Caco-2 (cell line): ENCODE measurements at regions not wholly inside any gene's neighbourhood (a gene's known extent, or its start where the extent isn't known, plus 50 kb on each side); places are given as distances from the start of the nearest gene placed in this dataset.

ENCODE experiments used
- BruUV-seq: library from RNA; stranded (reverse); fragments of 400-500 nt; replicated peaks from 2 replicates; lab custom pipeline; 2021; lab: Mats Ljungman, UMichigan
- CTCF ChIA-PET: fragments of 300-600 bp; sonication (Branson Sonifier 250); formaldehyde crosslinking; loops from one replicate; lab custom pipeline; 2022; ENCODE audit warnings: antibody characterized with exemption; lab: Charles Lee
- POLR2A ChIA-PET: fragments of 300-600 bp; sonication (Branson Sonifier 250); formaldehyde crosslinking; loops from one replicate; lab custom pipeline; 2022; ENCODE audit warnings: antibody characterized with exemption; lab: Charles Lee
- DNase-seq, 2 experiments: peaks; one replicate each; pipeline versions ENCODE4 v3.0.0 to v3.0.0-alpha.2; 2020 to 2022
- H3K27me3 ChIP-seq: replicated peaks from 2 replicates; pipeline ENCODE4 v1.6.0; 2011; ENCODE audit warnings: low read length; ENCODE audit not compliant: control insufficient read depth, insufficient read depth
- H3K36me3 ChIP-seq: 2 replicates; pipeline ENCODE4 v1.5.1; 2011; ENCODE audit warnings: low read length; ENCODE audit not compliant: control insufficient read depth, insufficient read depth
- H3K4me1 ChIP-seq: fragments of 250-450 bp; sonication (Bioruptor Pico); 2 replicates; pipeline ENCODE4 v1.5.1; 2020; ENCODE audit warnings: mild to moderate bottlenecking
- H3K4me3 ChIP-seq: 2 replicates; pipeline ENCODE4 v1.5.1; 2011; ENCODE audit warnings: low read depth, mild to moderate bottlenecking, control low read depth, low read length
- H3K9me3 ChIP-seq: fragments of 250-450 bp; sonication (Bioruptor Pico); 2 replicates; pipeline ENCODE4 v1.5.1; 2020; ENCODE audit warnings: mild to moderate bottlenecking, moderate library complexity
- H3K27ac Mint-ChIP-seq: one replicate; pipeline ENCODE4 v1.8.0; 2022; ENCODE audit warnings: mixed read lengths; ENCODE audit not compliant: unreplicated experiment
- H3K27me3 Mint-ChIP-seq: one replicate; pipeline ENCODE4 v1.8.0; 2022; ENCODE audit warnings: mixed read lengths; ENCODE audit not compliant: insufficient read depth, unreplicated experiment
- H3K36me3 Mint-ChIP-seq: one replicate; pipeline ENCODE4 v1.8.0; 2022; ENCODE audit warnings: mild to moderate bottlenecking, mixed read lengths; ENCODE audit not compliant: insufficient read depth, unreplicated experiment
- H3K4me1 Mint-ChIP-seq: one replicate; pipeline ENCODE4 v1.8.0; 2022; ENCODE audit warnings: low read depth, mixed read lengths; ENCODE audit not compliant: unreplicated experiment
- H3K4me3 Mint-ChIP-seq: one replicate; pipeline ENCODE4 v1.8.0; 2022; ENCODE audit warnings: mild to moderate bottlenecking, moderate library complexity, mixed read lengths; ENCODE audit not compliant: unreplicated experiment
- H3K9me3 Mint-ChIP-seq: one replicate; pipeline ENCODE4 v1.8.0; 2022; ENCODE audit warnings: mixed read lengths; ENCODE audit not compliant: unreplicated experiment
- intact Hi-C: fragments of 100-400 bp; cut with micrococcal nuclease; formaldehyde crosslinking; loops from one replicate; pipeline ENCODE4 v1.10.0; 2022; ENCODE audit not compliant: unreplicated experiment
- TF ChIP-seq, protein P1 (sequence below), 2 experiments: fragments of 200-600 bp in 1 of 2; IDR thresholded peaks; 1 replicate in 1 of 2; 2 replicates in 1 of 2; pipeline versions ENCODE4 v1.5.1 to v1.8.0; 2011 to 2022; ENCODE audit warnings: antibody characterized with exemption in 1 of 2, control low read depth in 1 of 2, inconsistent platforms in 1 of 2, low read depth in 1 of 2, low read length in 1 of 2, mild to moderate bottlenecking in 1 of 2, moderate library complexity in 1 of 2; ENCODE audit not compliant: insufficient read depth in 1 of 2, severe bottlenecking in 1 of 2, unreplicated experiment in 1 of 2

DNA sequence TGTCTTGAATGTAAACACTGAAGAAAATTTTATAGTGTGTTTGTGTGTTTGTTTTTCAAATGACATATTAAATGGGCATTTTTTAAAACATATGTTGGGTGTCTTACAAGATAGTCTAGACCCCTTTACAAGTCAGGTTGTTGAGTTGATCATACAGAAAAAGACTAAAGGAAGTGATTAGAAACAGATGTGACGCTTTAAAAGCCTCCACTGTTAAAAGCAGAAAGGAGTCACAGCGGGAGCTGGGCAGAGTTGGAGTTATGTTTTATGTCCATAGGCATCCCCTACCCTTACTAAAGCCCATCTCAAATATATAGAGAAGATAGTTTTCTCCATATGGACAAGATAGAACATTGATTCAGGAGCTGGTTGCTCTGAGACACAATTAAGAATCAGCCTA, 393.9 kb downstream of the PLPP3 start:
- Histone ChIP-seq H3K4me3 (no peak overlapping the region), H3K9me3 (no peaks in the 10 kb centered on the region), H3K27me3 (no peaks in the 10 kb centered on the region), H3K36me3 (no peaks in the 10 kb centered on the region), H3K4me1 (no peaks in the 10 kb centered on the region)
- TF ChIP-seq, protein P1, sequence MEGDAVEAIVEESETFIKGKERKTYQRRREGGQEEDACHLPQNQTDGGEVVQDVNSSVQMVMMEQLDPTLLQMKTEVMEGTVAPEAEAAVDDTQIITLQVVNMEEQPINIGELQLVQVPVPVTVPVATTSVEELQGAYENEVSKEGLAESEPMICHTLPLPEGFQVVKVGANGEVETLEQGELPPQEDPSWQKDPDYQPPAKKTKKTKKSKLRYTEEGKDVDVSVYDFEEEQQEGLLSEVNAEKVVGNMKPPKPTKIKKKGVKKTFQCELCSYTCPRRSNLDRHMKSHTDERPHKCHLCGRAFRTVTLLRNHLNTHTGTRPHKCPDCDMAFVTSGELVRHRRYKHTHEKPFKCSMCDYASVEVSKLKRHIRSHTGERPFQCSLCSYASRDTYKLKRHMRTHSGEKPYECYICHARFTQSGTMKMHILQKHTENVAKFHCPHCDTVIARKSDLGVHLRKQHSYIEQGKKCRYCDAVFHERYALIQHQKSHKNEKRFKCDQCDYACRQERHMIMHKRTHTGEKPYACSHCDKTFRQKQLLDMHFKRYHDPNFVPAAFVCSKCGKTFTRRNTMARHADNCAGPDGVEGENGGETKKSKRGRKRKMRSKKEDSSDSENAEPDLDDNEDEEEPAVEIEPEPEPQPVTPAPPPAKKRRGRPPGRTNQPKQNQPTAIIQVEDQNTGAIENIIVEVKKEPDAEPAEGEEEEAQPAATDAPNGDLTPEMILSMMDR (IDR thresholded peaks at IDR 0.05; ENCODE audit: insufficient read depth in 1 of 2, low read depth in 1 of 2, low read length in 1 of 2, severe bottlenecking in 1 of 2, unreplicated experiment in 1 of 2): no peak
- DNase-seq: no peak
- H3K27ac Mint-ChIP-seq: no peak overlapping the region
- H3K27me3 Mint-ChIP-seq: no peaks in the 10 kb centered on the region
- H3K36me3 Mint-ChIP-seq: no peaks in the 10 kb centered on the region
- BruUV-seq: no TSS peak
- H3K9me3 Mint-ChIP-seq: no peaks in the 10 kb centered on the region
- intact Hi-C loops: no loop called here
- CTCF ChIA-PET: no interaction called here
- H3K4me1 Mint-ChIP-seq: no peaks in the 10 kb centered on the region
- POLR2A ChIA-PET: no interaction called here
- H3K4me3 Mint-ChIP-seq: no peak overlapping the region

DNA sequence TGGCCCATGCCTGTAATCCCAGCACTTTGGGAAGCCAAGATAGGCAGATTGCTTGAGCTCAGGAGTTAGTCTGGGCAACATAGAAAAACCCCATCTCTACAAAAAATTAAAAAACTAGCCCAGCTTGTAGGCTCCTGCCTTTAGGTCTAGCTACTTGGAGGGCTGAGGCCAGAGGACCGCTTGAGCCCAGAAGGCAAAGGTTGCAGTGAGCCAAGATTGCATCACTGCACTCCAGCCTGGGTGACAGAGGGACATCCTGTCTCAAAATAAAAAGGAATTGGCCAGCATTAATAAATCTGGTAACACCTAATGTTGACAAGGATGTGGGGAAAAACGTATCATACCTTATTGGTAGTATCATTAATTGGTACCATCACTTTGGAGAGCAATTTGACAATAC, 396.2 kb downstream of the PLPP3 start:
- H3K9me3 ChIP-seq: no peaks in the 10 kb centered on the region
- ChIA-PET CTCF (no interaction called here), POLR2A (no interaction called here)
- Mint-ChIP-seq H3K27me3 (no peaks in the 10 kb centered on the region), H3K4me1 (no peaks in the 10 kb centered on the region), H3K4me3 (no peak overlapping the region), H3K9me3 (no peaks in the 10 kb centered on the region), H3K27ac (no peak overlapping the region), H3K36me3 (no peaks in the 10 kb centered on the region)
- intact Hi-C loops: no loop called here
- TF ChIP-seq, protein P1 (IDR thresholded peaks at IDR 0.05; ENCODE audit: insufficient read depth in 1 of 2, low read depth in 1 of 2, low read length in 1 of 2, severe bottlenecking in 1 of 2, unreplicated experiment in 1 of 2): no peak
- no peaks in the 10 kb centered on the region for H3K4me1 ChIP-seq
- no TSS peak for BruUV-seq
- no peak for DNase-seq
- no peak overlapping the region for H3K4me3 ChIP-seq
- no peaks in the 10 kb centered on the region for H3K27me3 ChIP-seq
- H3K36me3 ChIP-seq: no peaks in the 10 kb centered on the region

DNA sequence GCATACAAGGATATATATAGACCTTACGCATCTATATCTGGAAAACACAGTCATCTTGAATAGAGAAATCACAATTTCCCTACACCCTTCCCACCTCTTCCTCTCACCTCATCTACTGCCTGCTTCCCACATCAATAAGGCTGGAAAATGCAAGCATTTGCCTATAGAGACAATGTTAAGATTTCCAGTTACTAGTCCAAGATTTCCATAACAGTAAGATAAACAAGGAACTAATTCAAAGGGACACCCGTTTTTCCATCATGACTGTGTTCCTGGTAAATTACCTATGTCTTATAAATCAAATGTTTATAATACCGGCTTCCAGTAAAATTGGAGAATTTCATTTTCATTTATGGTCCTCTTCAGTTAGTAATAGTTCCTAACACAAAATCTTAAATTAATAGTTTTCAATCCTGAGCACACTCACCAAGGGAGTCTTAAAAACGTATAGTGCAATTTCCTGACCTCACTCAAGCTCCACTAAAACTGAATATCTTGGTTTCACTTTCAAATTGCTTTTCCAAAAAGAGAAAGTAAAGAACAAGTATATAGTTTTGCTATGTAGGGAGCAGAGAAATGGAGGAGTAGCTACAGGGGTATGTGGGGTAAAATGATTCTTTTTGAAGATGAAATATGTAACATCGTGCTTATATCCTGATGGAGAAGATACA, 398.7 kb downstream of the PLPP3 start:
- Histone ChIP-seq H3K36me3 (no peaks in the 10 kb centered on the region), H3K9me3 (no peaks in the 10 kb centered on the region), H3K27me3 (no peaks in the 10 kb centered on the region), H3K4me3 (no peak overlapping the region), H3K4me1 (no peaks in the 10 kb centered on the region)
- DNase-seq: no peak
- Mint-ChIP-seq H3K27me3 (no peaks in the 10 kb centered on the region), H3K4me3 (no peak overlapping the region), H3K4me1 (no peaks in the 10 kb centered on the region), H3K36me3 (no peaks in the 10 kb centered on the region), H3K27ac (no peak overlapping the region), H3K9me3 (no peaks in the 10 kb centered on the region)
- CTCF ChIA-PET: no interaction called here
- POLR2A ChIA-PET: no interaction called here
- intact Hi-C loops: no loop called here
- TF ChIP-seq, protein P1 (IDR thresholded peaks at IDR 0.05; ENCODE audit: insufficient read depth in 1 of 2, low read depth in 1 of 2, low read length in 1 of 2, severe bottlenecking in 1 of 2, unreplicated experiment in 1 of 2): no peak
- BruUV-seq: no TSS peak
